Panc1 (cell line): ENCODE measurements at regions not wholly inside any gene's neighbourhood (a gene's known extent, or its start where the extent isn't known, plus 50 kb on each side); places are given as distances from the start of the nearest gene placed in this dataset.

Experiments used
- ATAC-seq: fragments of 200-7000 bp; cut with Tn5 transposase; 2 replicates; pipeline ENCODE4 v1.9.1; 2020; ENCODE audit warnings: mild to moderate bottlenecking, moderate library complexity
- BruUV-seq: library from RNA; stranded (reverse); fragments of 400-500 nt; replicated peaks from 2 replicates; lab custom pipeline; 2021; lab: Mats Ljungman, UMichigan
- CTCF ChIA-PET: fragments of 300-600 bp; sonication (Branson Sonifier 250); formaldehyde crosslinking; loops from one replicate; lab custom pipeline; 2022; ENCODE audit warnings: antibody characterized with exemption; lab: Charles Lee
- POLR2A ChIA-PET: fragments of 300-600 bp; sonication (Branson Sonifier 250); formaldehyde crosslinking; loops from one replicate; lab custom pipeline; 2022; ENCODE audit warnings: antibody characterized with exemption; lab: Charles Lee
- DNase-seq: peaks from one replicate; pipeline ENCODE4 v3.0.0-alpha.2; 2010; ENCODE audit warnings: low read depth, low spot score
- H3K27ac ChIP-seq: 2 replicates; pipeline ENCODE4 v1.5.1; 2011; ENCODE audit warnings: mild to moderate bottlenecking, low read length, inconsistent platforms
- H3K27me3 ChIP-seq: fragments of 200-500 bp; sonication (Bioruptor generic); 2 replicates; pipeline ENCODE4 v1.6.0; 2014; ENCODE audit warnings: low read length, inconsistent platforms; ENCODE audit not compliant: control insufficient read depth, insufficient read depth
- H3K36me3 ChIP-seq: fragments of 200-500 bp; sonication (Bioruptor generic); 2 replicates; pipeline ENCODE4 v1.5.1; 2014; ENCODE audit warnings: inconsistent platforms, mild to moderate bottlenecking, low read length, moderate library complexity; ENCODE audit not compliant: control insufficient read depth, insufficient read depth
- H3K4me1 ChIP-seq: 2 replicates; pipeline ENCODE4 v1.5.1; 2011; ENCODE audit warnings: inconsistent platforms, mild to moderate bottlenecking, low read length, moderate library complexity; ENCODE audit not compliant: control insufficient read depth, insufficient read depth
- H3K4me3 ChIP-seq, 2 experiments: 2 replicates each; pipeline ENCODE4 v1.5.1; 2011 to 2012; ENCODE audit warnings: low read depth in 2 of 2, low read length in 2 of 2, mild to moderate bottlenecking in 2 of 2, inconsistent platforms in 1 of 2, moderate library complexity in 1 of 2
- H3K9me3 ChIP-seq: fragments of 200-500 bp; sonication (Bioruptor generic); 2 replicates; pipeline ENCODE4 v1.5.1; 2014; ENCODE audit warnings: low read depth, mild to moderate bottlenecking, inconsistent platforms, low read length, moderate library complexity; ENCODE audit not compliant: control insufficient read depth, insufficient read depth
- CTCF ChIP-seq: fragments of 450-650 bp; IDR thresholded peaks from 2 replicates; pipeline ENCODE4 v1.5.1; 2017; ENCODE audit warnings: mild to moderate bottlenecking
- POLR2AphosphoS5 ChIP-seq: IDR thresholded peaks from 2 replicates; pipeline ENCODE4 v1.6.1; 2012; ENCODE audit warnings: mild to moderate bottlenecking, low read depth, low read length, moderate library complexity
- REST ChIP-seq, 2 experiments: IDR thresholded peaks; 2 replicates each; pipeline ENCODE4 v1.6.1; 2011 to 2012; ENCODE audit warnings: low read depth in 2 of 2, control low read depth in 1 of 2, low read length in 1 of 2, mild to moderate bottlenecking in 1 of 2, moderate library complexity in 1 of 2; ENCODE audit not compliant: insufficient read depth in 1 of 2
- SIN3A ChIP-seq: IDR thresholded peaks from 2 replicates; pipeline ENCODE4 v1.6.1; 2012; ENCODE audit warnings: low read depth, mild to moderate bottlenecking, low read length, moderate library complexity, borderline replicate concordance; ENCODE audit not compliant: insufficient read depth
- TCF7L2 ChIP-seq: IDR thresholded peaks from 2 replicates; pipeline ENCODE4 v1.6.1; 2011; ENCODE audit warnings: mild to moderate bottlenecking, low read depth, low read length, inconsistent platforms
- in situ Hi-C: cut with HindIII; loops from 2 replicates; pipeline ENCODE4 v1.10.0; 2016; ENCODE audit warnings: low sequenced_read_pairs, low pct_unique_long_range_greater_than_20kb
- intact Hi-C: fragments of 100-400 bp; cut with micrococcal nuclease; formaldehyde crosslinking; loops from one replicate; pipeline ENCODE4 v1.10.0; 2022; ENCODE audit not compliant: unreplicated experiment

GRCh38 chrX:4572691-4573090 is 859.2 kb upstream of the PRKX start:
- DNase-seq (no peak), ATAC-seq (no peak)
- in situ Hi-C loops (no loop called here), intact Hi-C loops (no loop called here)
- ChIA-PET CTCF (no interaction called here), POLR2A (no interaction called here)
- Histone ChIP-seq H3K36me3 (no peaks in the 10 kb centered on the region), H3K27me3 (no peaks in the 10 kb centered on the region), H3K9me3 (no peaks in the 10 kb centered on the region), H3K4me1 (no peaks in the 10 kb centered on the region), H3K27ac (no peak overlapping the region), H3K4me3 (no peak overlapping the region)
- BruUV-seq, result no TSS peak
- TF ChIP-seq SIN3A, result no peak
- no peak for TF ChIP-seq TCF7L2
- no peak for TF ChIP-seq CTCF
- no peak for TF ChIP-seq POLR2AphosphoS5
- no peak for TF ChIP-seq REST (IDR thresholded peaks at IDR 0.05; ENCODE audit: insufficient read depth in 1 of 2, low read depth in 2 of 2, low read length in 1 of 2)

DNA sequence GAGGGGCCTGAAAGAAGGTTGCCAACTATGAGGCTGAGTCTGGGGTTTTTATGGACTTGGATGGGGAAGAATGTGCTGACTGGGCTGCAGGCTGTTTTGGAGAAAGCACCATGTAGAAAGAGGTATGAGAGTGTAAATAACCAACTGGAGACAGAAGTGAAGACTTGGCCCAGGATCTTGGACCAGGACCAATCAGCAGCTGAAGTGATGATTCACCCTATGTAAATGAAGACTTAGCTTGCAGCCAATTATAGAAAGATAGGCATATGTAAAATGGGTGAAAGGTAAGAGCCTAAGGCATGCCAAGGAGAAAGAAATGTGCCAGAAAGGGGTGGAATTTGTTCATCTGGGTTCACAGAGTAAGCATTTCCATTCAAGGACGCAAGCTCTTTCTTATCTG is 856.7 kb upstream of the PRKX start:
- TF ChIP-seq POLR2AphosphoS5 (no peak), CTCF (no peak), REST (IDR thresholded peaks at IDR 0.05; ENCODE audit: insufficient read depth in 1 of 2, low read depth in 2 of 2, low read length in 1 of 2) (no peak), SIN3A (no peak), TCF7L2 (no peak)
- no peaks in the 10 kb centered on the region for H3K27me3 ChIP-seq
- no peak for DNase-seq
- ATAC-seq, result no peak
- no peaks in the 10 kb centered on the region for H3K36me3 ChIP-seq
- H3K9me3 ChIP-seq, result no peaks in the 10 kb centered on the region
- CTCF ChIA-PET, result no interaction called here
- POLR2A ChIA-PET, result no interaction called here
- H3K4me1 ChIP-seq, result no peaks in the 10 kb centered on the region
- no peak overlapping the region for H3K4me3 ChIP-seq
- in situ Hi-C loops (no loop called here), intact Hi-C loops (no loop called here)
- BruUV-seq, result no TSS peak
- no peak overlapping the region for H3K27ac ChIP-seq
